Lower lobe of right lung (tissue), 2 donors: ENCODE measurements at regions not wholly inside any gene's neighbourhood (a gene's known extent, or its start where the extent isn't known, plus 50 kb on each side); places are given as distances from the start of the nearest gene placed in this dataset.

Experiments used
- ATAC-seq, 2 donors: fragments of 200-7000 bp; cut with Tn5 transposase; one replicate each; pipeline ENCODE4 v1.9.1; 2020 to 2022; ENCODE audit warnings: mild to moderate bottlenecking in 2 of 2, moderate library complexity in 2 of 2
- DNase-seq: peaks from one replicate; pipeline ENCODE4 v3.0.0-alpha.2; 2020
- H3K27ac ChIP-seq: fragments of 200-600 bp; one replicate; pipeline ENCODE4 v1.8.0; 2022
- H3K27me3 ChIP-seq: fragments of 200-600 bp; one replicate; pipeline ENCODE4 v1.8.0; 2022; ENCODE audit warnings: low read depth
- H3K36me3 ChIP-seq: fragments of 200-600 bp; one replicate; pipeline ENCODE4 v1.8.0; 2022; ENCODE audit warnings: mild to moderate bottlenecking
- H3K4me1 ChIP-seq: fragments of 200-600 bp; one replicate; pipeline ENCODE4 v1.8.0; 2022
- H3K4me3 ChIP-seq: fragments of 200-600 bp; one replicate; pipeline ENCODE4 v1.8.0; 2022; ENCODE audit warnings: mild to moderate bottlenecking
- H3K9me3 ChIP-seq: fragments of 200-600 bp; one replicate; pipeline ENCODE4 v1.8.0; 2022
- intact Hi-C: fragments of 100-400 bp; cut with DNase I; formaldehyde crosslinking; loops from one replicate; pipeline ENCODE4 v1.11.0; 2022
- TF ChIP-seq, protein P1 (sequence below): fragments of 200-600 bp; IDR thresholded peaks from one replicate; pipeline ENCODE4 v1.8.0; 2022; ENCODE audit warnings: antibody characterized with exemption, mild to moderate bottlenecking
- donor health status: DM: no; HTN: yes; CAD: no; lungs with severe emphysema.

DNA sequence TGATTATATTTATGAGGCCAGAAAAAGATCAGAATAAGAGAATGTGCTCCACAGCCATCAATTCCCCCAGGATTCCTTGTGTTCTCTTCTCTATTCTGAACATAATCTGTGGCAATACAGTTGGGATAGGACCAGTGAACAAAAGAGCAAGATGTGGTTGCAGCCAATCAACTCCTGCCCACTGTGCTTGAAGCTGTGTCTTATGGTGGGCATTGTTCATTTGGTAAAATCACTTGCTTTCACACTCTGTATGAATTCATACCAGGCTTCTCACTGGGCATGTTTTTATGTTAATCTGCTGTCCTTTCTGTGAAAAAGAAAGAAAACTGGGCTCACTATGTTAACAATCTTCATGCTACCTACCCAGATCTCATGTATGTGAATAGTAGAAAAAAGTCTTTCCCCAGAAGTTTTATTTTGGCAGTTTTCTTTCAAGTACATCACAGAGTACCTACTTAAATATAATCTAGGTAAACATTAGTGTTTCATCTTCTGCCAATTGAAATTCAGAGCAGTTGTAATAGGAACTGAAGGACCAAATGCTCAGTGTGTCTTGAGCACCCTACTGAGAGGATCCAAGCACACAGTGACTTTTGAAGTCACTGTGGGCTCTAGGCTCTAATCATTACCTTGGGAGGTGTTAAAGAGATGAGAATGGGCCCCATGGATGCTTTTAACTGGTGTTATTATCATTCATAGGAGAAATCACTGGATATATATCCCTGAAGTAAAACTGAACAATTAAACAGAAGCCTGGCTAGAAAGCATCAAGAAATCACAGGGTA lies 429.2 kb upstream of the TRAM1L1 start:
- H3K4me3 ChIP-seq: no peak overlapping the region
- H3K27ac ChIP-seq: no peak overlapping the region
- H3K9me3 ChIP-seq: peaks cover 6% of the 10 kb centered on the region
- no peaks in the 10 kb centered on the region for H3K36me3 ChIP-seq
- ATAC-seq (no peak), DNase-seq (no peak)
- H3K27me3 ChIP-seq: no peaks in the 10 kb centered on the region
- intact Hi-C loops: no loop called here
- H3K4me1 ChIP-seq: no peaks in the 10 kb centered on the region
- TF ChIP-seq, protein P1, sequence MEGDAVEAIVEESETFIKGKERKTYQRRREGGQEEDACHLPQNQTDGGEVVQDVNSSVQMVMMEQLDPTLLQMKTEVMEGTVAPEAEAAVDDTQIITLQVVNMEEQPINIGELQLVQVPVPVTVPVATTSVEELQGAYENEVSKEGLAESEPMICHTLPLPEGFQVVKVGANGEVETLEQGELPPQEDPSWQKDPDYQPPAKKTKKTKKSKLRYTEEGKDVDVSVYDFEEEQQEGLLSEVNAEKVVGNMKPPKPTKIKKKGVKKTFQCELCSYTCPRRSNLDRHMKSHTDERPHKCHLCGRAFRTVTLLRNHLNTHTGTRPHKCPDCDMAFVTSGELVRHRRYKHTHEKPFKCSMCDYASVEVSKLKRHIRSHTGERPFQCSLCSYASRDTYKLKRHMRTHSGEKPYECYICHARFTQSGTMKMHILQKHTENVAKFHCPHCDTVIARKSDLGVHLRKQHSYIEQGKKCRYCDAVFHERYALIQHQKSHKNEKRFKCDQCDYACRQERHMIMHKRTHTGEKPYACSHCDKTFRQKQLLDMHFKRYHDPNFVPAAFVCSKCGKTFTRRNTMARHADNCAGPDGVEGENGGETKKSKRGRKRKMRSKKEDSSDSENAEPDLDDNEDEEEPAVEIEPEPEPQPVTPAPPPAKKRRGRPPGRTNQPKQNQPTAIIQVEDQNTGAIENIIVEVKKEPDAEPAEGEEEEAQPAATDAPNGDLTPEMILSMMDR: no peak

DNA sequence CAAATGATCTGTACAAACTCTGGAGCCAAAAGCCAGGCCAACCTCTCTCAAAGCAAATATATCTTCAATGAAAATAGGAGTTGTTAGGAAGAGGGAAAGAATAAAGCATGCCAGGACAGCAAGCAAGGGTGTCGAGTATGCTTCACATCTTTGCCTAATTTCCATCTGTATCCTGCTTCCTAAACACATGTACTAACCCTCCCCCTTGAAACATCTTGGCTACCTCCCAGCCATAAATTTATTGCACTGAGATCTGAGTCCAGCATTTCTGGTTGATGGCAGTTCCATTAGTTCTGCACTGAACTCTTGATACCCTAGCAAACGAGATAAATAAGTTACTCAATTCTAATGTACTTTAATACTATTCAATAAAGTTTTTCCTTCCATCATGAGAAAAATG lies 430.5 kb upstream of the TRAM1L1 start:
- TF ChIP-seq, protein P1: no peak
- Histone ChIP-seq H3K9me3 (peaks cover 6% of the 10 kb centered on the region), H3K27me3 (no peaks in the 10 kb centered on the region), H3K4me3 (no peak overlapping the region), H3K4me1 (no peaks in the 10 kb centered on the region), H3K36me3 (no peaks in the 10 kb centered on the region), H3K27ac (no peak overlapping the region)
- DNase-seq (no peak), ATAC-seq (no peak)
- intact Hi-C loops: no loop called here

DNA sequence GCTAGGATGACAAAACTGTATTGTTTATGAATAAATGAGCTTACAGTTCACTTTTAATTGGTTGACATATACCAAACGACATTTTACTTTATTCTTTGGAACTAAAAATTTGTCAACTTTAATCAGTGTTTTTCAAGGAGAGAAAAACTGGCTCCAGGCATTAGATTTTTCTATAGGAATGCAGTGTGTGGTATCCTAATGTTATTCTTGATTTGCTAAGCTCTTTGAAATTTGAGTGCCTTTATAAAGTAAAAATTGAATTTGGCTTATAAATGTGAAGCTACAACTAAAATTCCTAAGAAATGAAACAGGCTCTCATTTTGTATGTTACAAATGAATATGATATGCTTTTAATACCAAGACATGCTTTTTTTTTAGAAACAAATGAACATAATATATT lies 442.2 kb upstream of the TRAM1L1 start:
- ATAC-seq (no peak), DNase-seq (no peak)

DNA sequence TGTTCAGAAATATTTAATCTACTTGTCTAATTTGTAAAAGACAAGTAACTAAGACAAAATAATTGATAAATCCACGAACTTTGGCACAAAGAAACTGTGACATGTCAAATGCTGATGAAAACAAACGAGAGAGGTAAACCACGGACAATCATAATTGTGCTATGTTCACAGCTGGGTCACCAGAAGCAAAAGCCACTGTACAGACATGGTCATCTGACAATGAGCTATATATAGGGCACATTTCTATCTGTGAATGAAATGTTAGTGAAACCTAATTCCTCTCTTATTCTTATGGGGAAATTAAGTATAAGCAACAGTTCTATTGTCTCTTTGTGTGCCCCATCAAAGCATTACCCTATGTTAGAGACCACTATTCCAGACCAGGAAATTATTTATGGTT lies 444.0 kb upstream of the TRAM1L1 start:
- H3K9me3 ChIP-seq: no peaks in the 10 kb centered on the region
- no peaks in the 10 kb centered on the region for H3K4me1 ChIP-seq
- TF ChIP-seq, protein P1: no peak
- no peaks in the 10 kb centered on the region for H3K27me3 ChIP-seq
- intact Hi-C loops: no loop called here
- DNase-seq: no peak
- no peak overlapping the region for H3K4me3 ChIP-seq
- H3K27ac ChIP-seq: no peak overlapping the region
- H3K36me3 ChIP-seq: no peaks in the 10 kb centered on the region
- ATAC-seq: no peak

More for the DNA sequence above, 442.2 kb upstream of the TRAM1L1 start:
- TF ChIP-seq, protein P1: no peak
- Histone ChIP-seq H3K27ac (no peak overlapping the region), H3K9me3 (no peaks in the 10 kb centered on the region), H3K4me3 (no peak overlapping the region), H3K4me1 (no peaks in the 10 kb centered on the region), H3K36me3 (no peaks in the 10 kb centered on the region), H3K27me3 (no peaks in the 10 kb centered on the region)
- intact Hi-C loops: no loop called here

DNA sequence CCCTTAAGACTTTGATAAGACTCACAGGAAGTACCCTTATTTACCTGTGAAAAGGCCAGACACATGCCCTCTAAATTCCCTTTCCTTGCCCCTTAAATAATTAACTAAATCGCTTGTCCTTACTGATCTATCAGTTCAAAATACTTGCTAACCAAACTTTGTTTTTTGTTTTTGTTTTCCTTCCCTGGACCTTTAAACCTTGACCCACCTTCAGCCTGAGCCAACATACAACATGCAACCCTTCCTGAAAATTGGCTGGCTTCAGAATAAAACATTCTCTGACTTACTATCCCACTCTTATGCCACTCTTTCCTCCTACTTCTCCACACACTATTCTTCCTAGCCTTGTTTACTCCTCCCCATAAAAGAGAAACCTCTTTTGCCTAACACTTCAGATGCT lies 448.1 kb upstream of the TRAM1L1 start:
- Histone ChIP-seq H3K27ac (no peak overlapping the region), H3K9me3 (no peaks in the 10 kb centered on the region), H3K4me1 (no peaks in the 10 kb centered on the region), H3K4me3 (no peak overlapping the region), H3K27me3 (no peaks in the 10 kb centered on the region), H3K36me3 (no peaks in the 10 kb centered on the region)
- intact Hi-C loops: no loop called here
- ATAC-seq: no peak
- TF ChIP-seq, protein P1: no peak
- DNase-seq: no peak
